GM18870 (cell line): ENCODE measurements at regions not wholly inside any gene's neighbourhood (a gene's known extent, or its start where the extent isn't known, plus 50 kb on each side); places are given as distances from the start of the nearest gene placed in this dataset.

ENCODE experiments used
- ATAC-seq: cut with Tn5 transposase; IDR thresholded peaks from one replicate; pipeline ENCODE4 v1.9.1; 2021; ENCODE audit warnings: moderate library complexity; ENCODE audit not compliant: unreplicated experiment

DNA sequence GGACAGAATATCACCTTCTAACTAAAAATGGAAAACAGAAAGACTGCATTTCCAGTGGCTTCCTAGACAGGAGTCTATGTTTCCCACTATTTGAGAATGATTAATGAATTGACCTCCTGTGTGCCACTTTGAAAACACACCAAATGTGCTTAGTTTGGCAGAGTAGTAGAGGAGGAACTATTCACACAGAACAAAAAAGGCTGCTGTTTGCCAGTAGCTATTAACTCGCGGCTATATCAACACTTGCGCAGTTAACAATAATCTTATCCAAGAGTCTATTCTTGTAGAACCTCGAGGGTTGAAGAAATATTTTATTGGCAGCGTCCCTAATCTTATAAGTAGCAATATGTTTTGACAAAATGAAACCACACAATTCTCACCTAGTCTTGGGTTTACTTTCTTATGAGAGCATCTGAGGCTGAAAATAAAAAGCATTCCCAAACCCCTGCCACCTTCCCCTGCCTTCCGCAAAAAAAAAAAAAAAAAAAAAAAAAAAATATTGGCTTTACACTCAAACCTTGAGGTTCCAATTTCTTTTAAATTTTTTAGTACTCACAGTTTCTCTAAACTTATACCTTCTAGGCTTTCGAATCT, 127.3 kb upstream of the FLRT2 start:
- ATAC-seq, result no peak

DNA sequence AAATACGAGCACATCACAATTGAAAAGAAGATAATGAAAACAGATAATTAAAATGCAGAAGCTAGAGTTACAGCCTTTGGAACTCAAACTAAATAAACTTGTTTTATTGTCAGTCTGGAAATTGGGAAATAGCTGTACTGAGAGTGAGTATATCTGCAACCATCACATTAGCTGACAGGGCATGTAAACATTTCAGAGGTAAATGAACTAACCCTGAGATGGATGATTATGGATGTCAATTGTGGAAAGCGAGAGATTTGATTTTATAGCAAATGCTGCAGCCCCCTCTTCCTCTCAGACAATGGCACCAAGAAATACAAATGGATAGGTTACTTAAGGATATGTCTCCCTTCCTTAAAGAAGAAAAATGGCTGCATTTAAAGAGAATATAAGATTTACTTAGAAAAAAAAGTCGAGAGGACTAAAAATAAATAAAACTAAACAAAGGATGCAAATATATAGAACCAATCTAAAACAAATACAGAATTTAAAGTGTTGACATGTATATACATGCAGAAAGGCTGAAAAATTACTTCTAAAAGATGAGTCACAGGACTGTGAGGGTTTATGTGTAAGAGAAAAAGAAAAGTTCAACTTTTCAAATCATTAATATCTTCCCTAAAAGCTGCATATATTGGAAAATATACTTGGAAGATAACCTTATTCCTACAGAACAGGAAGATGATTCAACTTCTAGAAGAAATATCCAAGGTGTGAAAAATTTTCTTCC, 120.3 kb upstream of the FLRT2 start:
- ATAC-seq, result no peak

DNA sequence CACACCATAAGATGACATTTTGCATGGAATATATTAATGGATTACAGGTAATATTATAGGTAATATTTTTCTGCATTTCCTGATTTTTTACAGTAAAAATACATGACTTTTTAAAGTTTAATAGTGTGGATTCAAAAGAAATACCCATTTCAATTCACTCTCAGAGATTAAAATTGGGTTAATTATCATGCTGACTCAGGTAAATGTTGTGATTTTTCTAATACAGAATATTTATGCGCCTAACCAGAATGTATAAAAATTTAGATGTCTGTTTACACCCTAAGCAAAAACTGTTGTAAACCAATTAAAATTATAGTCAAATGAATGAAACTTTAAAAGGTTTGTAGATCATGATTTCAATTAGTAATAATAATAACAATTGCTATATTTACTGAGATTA, 117.2 kb upstream of the FLRT2 start:
- no peak for ATAC-seq

DNA sequence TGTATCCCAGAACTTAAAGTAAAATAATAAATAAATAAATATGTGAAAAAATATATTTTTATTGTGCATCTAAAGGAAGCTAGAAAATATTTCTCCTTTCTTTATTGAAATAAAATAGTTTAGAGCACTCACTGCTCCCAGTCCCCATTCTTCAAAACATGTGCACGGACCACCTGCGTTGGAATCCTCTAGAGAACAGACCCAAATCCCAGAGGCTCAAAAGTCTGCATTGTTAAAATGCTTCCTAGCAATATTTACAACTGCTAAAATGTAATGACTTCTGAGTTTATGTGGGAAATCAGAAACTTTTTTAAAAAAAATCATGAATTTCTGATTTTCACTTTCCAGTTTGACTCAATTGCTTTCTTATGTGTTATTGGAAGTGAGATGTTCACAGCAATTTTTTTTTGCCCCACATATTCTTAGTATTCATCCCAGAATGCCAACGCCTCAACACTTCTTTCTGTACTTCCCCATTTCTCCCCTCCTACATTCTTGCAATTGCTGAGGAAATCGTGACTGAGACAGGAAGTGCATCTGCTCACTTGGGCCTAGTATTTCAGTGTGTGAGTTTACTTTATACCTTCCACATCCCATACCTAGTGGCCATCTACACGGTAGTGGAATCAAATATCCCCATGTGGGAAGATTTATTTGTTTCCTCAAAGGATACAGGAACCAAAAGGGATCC, 116.0 kb upstream of the FLRT2 start:
- ATAC-seq, result no peak

DNA sequence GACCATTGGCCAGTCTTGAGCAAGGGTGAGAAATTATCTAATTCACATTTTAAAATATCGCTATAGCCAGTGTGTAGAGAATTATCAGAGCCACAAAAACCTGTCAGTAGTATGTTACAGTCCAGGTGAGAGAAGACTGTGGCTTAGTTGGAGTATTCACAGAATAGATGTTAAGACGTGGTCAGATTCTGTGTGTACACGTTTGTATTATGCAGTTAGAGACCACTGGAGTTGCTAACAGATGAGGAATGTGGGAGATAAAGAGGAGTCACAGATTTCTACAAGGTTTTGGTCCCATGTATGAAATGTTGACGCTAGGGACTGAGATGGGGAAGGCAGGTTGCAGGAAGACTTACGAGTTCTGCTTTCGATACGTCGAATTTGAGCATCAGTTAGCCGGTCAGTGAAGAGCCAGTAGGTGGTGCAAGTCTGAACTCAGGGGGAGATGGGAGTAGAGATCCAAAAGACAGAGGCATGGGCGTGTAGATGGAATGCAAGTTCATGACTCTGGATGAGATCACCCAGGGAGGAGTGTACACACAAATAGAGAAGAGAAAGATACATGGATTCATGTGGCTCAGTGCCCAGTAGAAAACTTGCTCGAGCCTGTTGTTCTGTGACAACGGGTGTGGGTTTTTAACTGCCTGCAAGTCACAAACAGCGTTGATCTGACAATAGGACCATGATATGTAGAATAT, 114.8 kb upstream of the FLRT2 start:
- ATAC-seq, result no peak

GRCh38 chr14:85416771-85417170, 113.2 kb upstream of the FLRT2 start:
- ATAC-seq, result no peak

DNA sequence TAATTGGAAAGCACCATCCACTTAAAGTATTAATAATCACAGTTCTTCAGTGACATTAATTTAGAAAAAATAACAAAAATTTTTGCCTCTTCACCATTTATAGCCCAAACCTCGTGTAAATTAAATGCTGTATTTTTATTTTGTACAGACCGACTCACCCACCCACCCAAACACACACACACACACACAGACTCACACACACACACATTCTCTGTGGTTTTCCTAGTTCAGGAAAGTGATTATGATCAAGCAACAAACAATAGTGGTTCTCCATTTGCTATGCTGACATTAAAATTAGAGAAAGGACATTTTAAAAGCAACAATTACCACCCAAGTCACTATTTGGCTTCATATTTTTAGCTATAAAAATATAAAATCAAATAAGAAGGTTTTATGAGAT, 112.5 kb upstream of the FLRT2 start:
- no peak for ATAC-seq

- ATAC-seq, result no peak
These were observed 111.2 kb upstream of the FLRT2 start for GRCh38 chr14:85418721-85419120.

DNA sequence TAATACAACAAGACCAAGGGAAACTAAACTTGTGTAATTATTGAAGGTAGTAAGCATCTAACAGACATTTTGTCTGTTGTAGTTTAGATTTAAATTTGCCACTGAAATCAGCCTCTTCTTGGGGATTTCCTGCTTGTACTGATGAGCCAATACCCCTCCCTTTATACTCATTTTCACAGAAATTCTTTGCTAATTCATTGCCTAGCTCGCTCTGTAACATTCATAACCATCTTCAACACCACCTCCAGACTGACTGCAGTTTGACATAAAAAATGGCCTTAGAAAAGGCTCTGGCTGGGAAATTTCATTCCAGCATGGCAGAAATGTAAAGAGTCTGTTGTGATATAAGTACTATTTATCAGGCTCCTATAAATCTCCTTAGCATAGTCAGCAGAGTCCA, 109.7 kb upstream of the FLRT2 start:
- no peak for ATAC-seq

DNA sequence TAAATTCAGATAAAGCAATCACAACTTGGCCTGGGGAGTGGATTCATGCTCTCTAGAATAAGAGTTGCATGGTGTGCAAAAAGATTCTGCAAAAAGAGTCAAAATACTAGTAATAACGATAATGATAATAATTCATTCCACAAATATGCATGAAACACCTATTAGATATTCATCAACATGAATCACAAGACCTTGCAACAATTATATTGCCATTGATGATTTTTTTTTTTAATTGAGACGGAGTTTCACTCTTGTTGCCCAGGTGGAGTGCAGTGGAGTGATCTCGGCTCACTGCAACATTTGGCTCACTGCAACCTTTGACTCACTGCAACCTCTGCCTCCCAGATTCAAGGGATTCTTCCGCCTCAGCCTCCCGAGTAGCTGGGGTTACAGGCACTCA, 109.2 kb upstream of the FLRT2 start:
- no peak for ATAC-seq

DNA sequence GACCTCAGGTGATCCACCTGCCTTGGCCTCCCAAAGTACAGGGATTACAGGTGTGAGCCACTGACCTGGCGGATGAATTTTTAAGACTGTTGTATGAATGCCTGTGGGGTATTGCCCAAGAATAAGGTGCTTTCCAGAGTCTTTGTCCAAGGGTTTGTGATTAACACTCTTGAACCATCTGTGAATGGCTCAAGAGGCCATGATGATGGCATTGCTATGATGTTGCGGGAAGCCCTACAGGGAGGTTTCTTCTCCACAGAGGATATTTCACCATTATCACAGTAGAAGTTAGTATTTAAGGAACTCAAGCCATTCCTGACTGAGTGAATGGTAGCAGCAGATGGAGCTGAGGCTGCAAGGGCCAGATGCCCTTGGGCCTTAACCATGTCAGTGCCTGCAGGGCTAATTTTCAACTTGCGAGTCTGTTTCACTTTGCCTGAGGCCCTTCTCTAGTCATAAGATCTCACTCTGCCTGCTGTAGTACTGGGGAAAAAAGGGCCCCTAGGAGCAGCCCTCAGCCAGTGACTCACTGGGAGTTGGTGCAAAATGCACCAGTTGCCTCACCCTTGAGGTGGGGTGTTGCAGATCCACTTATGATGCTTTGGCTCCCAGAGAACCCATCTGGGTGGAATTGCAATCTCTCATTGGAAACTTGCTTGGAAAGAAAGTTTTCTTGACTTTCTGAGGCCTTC, 108.6 kb upstream of the FLRT2 start:
- no peak for ATAC-seq

DNA sequence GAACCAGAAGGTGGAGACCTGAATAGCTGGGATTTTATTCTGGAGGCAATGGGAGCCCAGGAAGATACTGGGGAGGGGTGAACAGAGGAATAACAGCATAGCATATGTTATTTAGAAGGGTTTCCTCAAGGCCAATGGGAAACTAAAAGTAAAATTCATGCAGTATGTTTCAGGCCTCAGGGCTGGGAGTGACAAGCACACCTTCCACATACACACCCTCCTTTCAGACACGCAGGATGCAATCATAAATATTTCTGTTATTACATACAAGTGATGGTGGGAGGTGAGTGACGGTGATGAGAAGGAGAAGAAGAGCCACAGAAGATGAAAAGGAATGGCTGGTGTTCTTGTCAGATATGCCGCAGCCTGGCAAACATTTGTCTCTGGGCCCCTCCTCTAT, 106.1 kb upstream of the FLRT2 start:
- no peak for ATAC-seq

GRCh38 chr14:85425507-85425906, 104.4 kb upstream of the FLRT2 start:
- ATAC-seq, result no peak

- ATAC-seq, result no peak
These were observed 103.6 kb upstream of the FLRT2 start for GRCh38 chr14:85426068-85426935.

DNA sequence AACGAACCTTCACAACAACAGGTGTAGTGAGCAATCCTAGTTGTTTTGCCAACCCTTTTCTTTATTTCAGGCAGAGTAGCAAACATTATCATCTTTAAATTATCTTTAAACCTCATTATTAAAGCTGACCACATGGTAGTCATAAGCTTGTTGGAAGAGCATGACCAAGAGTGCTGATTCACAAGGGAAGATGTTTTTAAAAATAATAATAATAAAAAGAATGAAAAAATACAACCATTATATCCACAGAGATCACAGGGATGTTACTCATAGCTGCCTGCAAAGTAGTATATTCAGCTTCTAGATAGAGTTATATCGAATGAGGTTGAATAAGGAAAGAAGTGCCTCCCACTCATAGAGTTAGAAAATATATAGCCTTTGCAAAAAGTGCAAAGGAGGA, 101.0 kb upstream of the FLRT2 start:
- ATAC-seq, result no peak

DNA sequence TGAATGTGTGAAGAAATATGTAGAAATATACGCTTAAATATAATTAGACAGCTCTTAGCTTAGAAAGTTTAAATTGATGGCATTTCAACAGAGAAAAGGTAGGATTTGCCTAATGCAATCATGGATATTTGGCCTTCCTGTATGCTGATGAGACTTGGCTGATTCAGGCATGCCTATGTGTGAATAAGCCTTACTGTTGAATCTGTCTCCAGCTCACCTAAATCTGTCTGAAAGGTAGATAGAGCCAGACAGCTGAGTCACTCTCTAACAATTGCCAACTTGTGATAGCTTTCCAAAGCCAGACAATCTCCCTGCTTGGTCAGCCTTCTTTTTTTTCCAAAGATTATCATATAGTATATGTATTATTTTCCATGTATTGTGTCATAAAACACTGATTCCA, 92.8 kb upstream of the FLRT2 start:
- no peak for ATAC-seq

GRCh38 chr14:85438001-85438400, 91.9 kb upstream of the FLRT2 start:
- ATAC-seq, result no peak

GRCh38 chr14:85438481-85438942, 91.4 kb upstream of the FLRT2 start:
- ATAC-seq, result no peak

- no peak for ATAC-seq
These were observed 90.1 kb upstream of the FLRT2 start for GRCh38 chr14:85439696-85440328.
